Subcutaneous abdominal adipose tissue (tissue), 5 donors: ENCODE measurements at regions not wholly inside any gene's neighbourhood (a gene's known extent, or its start where the extent isn't known, plus 50 kb on each side); places are given as distances from the start of the nearest gene placed in this dataset.
"Not testable (repeated sequence)": the region's sequence is repeated elsewhere in the genome, so short reads cannot be mapped to it uniquely, and the experiment has no call there.

Experiments used
- H3K27ac ChIP-seq: one replicate; pipeline ENCODE4 v1.7.0; 2013; ENCODE audit warnings: low read depth, mild to moderate bottlenecking, inconsistent platforms, low read length, moderate library complexity
- H3K27me3 ChIP-seq, 5 donors: one replicate each; pipeline ENCODE4 v1.7.0; 2013; ENCODE audit warnings: low read length in 5 of 5, inconsistent platforms in 1 of 5; ENCODE audit not compliant: control insufficient read depth in 5 of 5, insufficient read depth in 4 of 5
- H3K36me3 ChIP-seq, 5 donors: one replicate each; pipeline ENCODE4 v1.7.0; 2013; ENCODE audit warnings: low read length in 5 of 5; ENCODE audit not compliant: control insufficient read depth in 5 of 5, insufficient read depth in 5 of 5
- H3K4me1 ChIP-seq, 5 donors: one replicate each; pipeline ENCODE4 v1.7.0; 2013; ENCODE audit warnings: low read length in 5 of 5, mild to moderate bottlenecking in 3 of 5, moderate library complexity in 1 of 5; ENCODE audit not compliant: control insufficient read depth in 5 of 5, insufficient read depth in 5 of 5
- H3K4me3 ChIP-seq, 5 donors: one replicate each; pipeline ENCODE4 v1.7.0; 2013; ENCODE audit warnings: low read length in 5 of 5, low read depth in 1 of 5
- H3K9ac ChIP-seq, 5 donors: one replicate each; pipeline ENCODE4 v1.7.0; 2013; ENCODE audit warnings: low read length in 5 of 5, mild to moderate bottlenecking in 4 of 5, moderate library complexity in 3 of 5
- H3K9me3 ChIP-seq, 5 donors: one replicate each; pipeline ENCODE4 v1.7.0; 2013; ENCODE audit warnings: low read length in 5 of 5; ENCODE audit not compliant: control insufficient read depth in 5 of 5
- donor health status: healthy.
- donor health status: healthy.
- donor health status: healthy.
- donor health status: healthy.
- donor health status: healthy.

DNA sequence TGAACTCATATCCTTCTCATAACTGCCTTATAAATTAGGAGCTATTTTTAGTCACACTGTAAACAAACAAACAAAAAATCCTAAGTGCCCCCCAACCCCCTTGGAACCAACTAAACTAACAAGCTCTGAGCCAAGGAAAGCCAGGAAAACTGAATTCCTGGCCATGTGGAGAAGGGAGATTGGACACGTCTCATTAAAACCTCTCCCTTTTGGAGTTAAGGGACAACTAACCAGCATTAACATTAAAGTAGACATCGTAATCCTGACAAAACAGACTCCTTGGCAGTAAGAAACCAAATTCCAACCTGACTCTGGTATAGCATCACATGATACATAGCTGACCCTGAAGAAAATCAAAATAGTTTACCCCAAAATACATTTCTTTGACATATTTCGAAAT is 937.1 kb upstream of the GRIA3 start:
- H3K9ac ChIP-seq: no peak overlapping the region
- H3K9me3 ChIP-seq: peaks cover 0 to 2% (median 0%) of the 10 kb centered on the region in 5 donors
- no peaks in the 10 kb centered on the region for H3K4me1 ChIP-seq
- no peak overlapping the region for H3K27ac ChIP-seq
- H3K27me3 ChIP-seq: no peaks in the 10 kb centered on the region
- no peaks in the 10 kb centered on the region for H3K36me3 ChIP-seq
- H3K4me3 ChIP-seq: no peak overlapping the region

DNA sequence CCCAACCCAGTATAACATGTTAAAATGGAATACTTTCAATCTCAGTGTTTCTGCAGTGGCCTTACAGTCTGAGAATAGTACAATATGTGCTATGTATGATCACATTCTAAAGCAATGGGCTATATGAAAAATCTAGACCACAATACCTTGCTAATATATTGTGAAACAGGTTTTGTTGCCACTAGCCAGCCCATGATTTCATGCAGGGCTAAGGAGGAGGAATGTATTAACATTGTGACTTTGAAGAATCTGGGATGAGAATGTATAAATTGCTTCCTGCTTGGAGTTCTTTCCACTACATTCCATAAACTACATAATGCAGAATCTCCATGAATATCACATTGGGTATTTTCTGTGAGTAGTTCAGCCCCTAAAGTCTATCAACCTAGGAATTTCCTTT is 935.4 kb upstream of the GRIA3 start:
- Histone ChIP-seq H3K27me3 (no peaks in the 10 kb centered on the region), H3K9me3 (no peaks in the 10 kb centered on the region), H3K4me3 (no peak overlapping the region), H3K9ac (no peak overlapping the region), H3K4me1 (no peaks in the 10 kb centered on the region), H3K27ac (no peak overlapping the region), H3K36me3 (no peaks in the 10 kb centered on the region)

DNA sequence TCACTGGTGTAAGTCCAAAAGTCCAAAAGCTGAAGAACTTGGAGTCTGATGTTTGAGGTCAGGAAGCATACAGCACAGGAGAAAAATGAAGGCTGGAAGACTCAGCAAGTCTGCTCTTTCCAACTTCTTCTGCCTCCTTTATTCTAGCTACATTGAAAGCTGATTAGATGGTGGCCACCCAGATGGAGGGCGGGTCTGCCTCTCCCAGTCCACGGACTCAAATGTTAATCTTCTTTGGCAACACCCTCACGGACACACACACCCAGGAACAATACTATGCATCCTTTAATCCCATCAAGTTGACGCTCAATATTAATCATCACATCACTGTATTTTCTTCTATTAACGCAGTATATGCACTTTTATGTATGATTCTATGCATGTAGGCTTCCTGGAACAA is 931.6 kb upstream of the GRIA3 start:
- Histone ChIP-seq H3K9ac (no peak overlapping the region), H3K9me3 (no peaks in the 10 kb centered on the region), H3K4me1 (no peaks in the 10 kb centered on the region), H3K27me3 (no peaks in the 10 kb centered on the region), H3K27ac (no peak overlapping the region), H3K4me3 (no peak overlapping the region), H3K36me3 (no peaks in the 10 kb centered on the region)

DNA sequence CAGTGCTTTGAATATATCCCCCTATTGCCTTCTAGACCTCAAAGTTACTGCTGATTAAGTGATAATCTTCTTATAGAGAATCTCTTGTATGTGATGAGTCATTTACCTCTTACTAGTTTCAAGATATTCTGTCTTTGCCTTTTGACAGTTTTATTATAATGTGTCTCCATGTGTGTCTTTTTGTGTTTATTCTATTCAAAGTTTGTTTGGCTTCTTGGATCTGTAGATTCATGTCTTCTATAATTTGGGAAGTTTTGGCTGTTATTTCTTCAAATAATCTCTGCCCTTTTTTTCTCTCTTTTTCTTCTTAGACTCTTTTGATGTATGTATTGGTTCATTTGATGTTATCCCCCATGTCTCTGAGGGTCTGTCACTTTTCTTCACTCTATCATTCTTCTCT is 915.7 kb upstream of the GRIA3 start:
- no peak overlapping the region for H3K27ac ChIP-seq
- no peaks in the 10 kb centered on the region for H3K4me1 ChIP-seq
- H3K4me3 ChIP-seq: no peak overlapping the region
- peaks cover 0 to 18% (median 4%) of the 10 kb centered on the region in 5 donors for H3K9me3 ChIP-seq
- no peaks in the 10 kb centered on the region for H3K27me3 ChIP-seq
- no peak overlapping the region for H3K9ac ChIP-seq
- H3K36me3 ChIP-seq: no peaks in the 10 kb centered on the region

DNA sequence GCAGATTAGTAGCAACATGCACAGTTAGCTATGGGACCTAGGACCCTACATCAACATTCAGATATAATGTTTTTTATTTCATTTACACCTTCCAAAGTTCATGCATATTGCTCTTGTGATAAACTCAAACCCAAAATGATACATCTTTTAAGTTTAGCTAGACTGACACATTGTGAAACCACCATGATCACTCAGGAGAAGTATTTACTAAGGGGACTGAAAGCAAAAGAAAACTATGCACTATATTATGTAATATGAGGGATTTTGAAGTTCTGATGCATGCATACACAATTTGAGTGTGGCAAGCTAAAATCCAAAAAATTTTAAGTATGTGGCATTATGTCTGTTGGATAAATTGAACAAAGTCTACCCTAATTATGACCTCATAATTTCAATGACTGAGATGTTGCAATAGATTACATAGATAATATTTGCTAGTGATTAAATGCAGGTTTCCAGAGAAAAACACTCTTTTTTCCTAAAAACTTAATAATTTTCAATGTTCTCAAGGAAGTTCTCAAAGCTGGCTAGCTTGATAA is 914.8 kb upstream of the GRIA3 start:
- no peaks in the 10 kb centered on the region for H3K36me3 ChIP-seq
- no peak overlapping the region for H3K27ac ChIP-seq
- H3K4me1 ChIP-seq: no peaks in the 10 kb centered on the region
- peaks cover 0 to 18% (median 4%) of the 10 kb centered on the region in 5 donors for H3K9me3 ChIP-seq
- H3K27me3 ChIP-seq: no peaks in the 10 kb centered on the region
- H3K4me3 ChIP-seq: no peak overlapping the region
- no peak overlapping the region for H3K9ac ChIP-seq

DNA sequence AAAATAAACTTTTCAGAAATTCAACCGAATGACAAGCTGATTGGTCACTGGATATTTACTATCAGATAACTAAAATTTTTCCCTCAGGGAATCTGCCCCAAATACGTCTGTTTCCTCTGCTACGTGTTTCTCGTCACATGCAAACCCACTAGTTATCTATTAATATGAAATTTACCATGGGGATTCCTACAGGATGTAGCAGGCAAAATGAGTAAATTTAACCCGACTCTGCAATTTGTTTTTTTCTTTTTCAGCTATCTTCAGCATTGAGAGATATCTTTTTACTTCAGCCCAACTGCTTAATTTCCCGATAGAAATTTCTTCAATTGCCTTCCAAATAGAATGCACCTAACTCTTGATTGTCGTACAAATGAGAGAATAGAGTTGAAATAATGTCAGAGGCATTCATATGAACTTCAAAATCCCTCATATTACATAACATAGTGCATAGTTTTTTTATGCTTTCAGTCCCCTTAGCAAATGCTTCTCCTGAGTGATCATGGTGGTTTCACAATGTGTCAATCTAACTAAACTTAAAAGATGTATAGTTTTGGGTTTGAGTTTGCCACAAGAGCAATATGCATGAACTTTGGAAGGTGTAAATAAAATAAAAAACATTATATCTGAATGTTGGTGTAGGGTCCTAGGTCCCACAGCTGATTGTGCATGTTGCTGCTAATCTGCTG is 913.1 kb upstream of the GRIA3 start:
- H3K9ac ChIP-seq: no peak overlapping the region
- H3K4me3 ChIP-seq: no peak overlapping the region
- no peaks in the 10 kb centered on the region for H3K4me1 ChIP-seq
- no peaks in the 10 kb centered on the region for H3K36me3 ChIP-seq
- no peaks in the 10 kb centered on the region for H3K27me3 ChIP-seq
- H3K27ac ChIP-seq: no peak overlapping the region
- H3K9me3 ChIP-seq: peaks cover 0 to 18% (median 4%) of the 10 kb centered on the region in 5 donors

DNA sequence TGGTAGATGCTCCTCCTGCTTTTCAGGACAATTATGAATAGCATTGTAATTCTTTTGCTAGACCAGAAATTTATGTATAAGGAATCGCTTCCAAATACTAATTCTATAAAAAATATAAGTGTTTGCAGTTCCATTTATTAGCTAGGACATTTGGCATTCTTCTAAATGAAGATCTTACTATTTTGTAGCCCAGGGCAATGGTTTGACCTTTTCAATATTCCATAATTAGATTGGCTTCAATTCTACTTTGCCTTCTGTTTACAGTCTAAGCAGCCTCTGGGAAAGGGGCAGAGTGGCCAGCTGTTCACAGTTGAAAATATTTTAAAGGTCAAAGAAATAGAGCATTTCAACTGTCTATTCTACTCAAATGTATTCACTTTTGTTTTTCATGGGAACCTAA is 912.1 kb upstream of the GRIA3 start:
- Histone ChIP-seq H3K27me3 (no peaks in the 10 kb centered on the region), H3K4me1 (no peaks in the 10 kb centered on the region), H3K9me3 (peaks cover 0 to 16% (median 4%) of the 10 kb centered on the region in 5 donors), H3K36me3 (no peaks in the 10 kb centered on the region), H3K4me3 (no peak overlapping the region), H3K27ac (no peak overlapping the region), H3K9ac (no peak overlapping the region)

DNA sequence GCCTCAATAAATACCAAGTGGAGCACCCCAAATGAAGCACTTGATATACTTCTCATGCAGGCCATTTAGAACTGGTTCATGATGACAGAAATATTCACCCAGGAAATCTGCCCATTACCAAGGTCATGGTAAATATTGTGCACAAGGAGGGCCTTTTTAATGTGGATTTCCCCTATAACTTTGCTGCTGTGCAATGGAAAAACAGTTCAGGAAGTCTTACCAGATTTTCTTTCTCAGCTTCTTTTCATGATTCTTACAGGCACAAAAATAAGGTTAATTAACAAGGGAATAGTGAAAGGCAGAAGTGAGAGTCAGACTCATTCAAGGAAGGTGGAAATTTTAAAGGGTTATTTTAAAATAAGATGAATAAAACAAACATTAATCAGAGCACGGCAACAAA is 904.3 kb upstream of the GRIA3 start:
- Histone ChIP-seq H3K36me3 (no peaks in the 10 kb centered on the region), H3K4me1 (no peaks in the 10 kb centered on the region)

DNA sequence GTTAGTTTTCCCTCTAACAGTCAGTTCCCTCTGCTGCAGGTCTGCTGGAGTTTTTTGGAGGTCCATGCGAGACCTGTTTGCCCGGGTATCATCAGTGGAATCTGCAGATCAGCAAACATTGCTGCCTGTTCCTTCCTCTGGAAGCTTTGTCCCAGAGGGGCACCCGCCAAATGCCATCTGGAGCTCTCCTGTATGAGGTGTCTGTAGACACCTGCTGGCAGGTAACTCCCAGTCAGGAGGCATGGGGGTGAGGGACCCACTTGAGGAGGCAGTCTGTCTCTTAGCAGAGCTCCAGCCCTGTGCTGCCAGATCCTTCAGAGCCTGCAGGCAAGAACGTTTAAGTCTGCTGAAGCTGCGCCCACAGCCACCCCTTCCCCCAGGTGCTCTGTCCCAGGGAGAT is 884.3 kb upstream of the GRIA3 start:
- not testable (repeated sequence) for H3K9ac ChIP-seq, H3K36me3 ChIP-seq, H3K9me3 ChIP-seq, H3K4me3 ChIP-seq, H3K27ac ChIP-seq, H3K27me3 ChIP-seq, H3K4me1 ChIP-seq

More for the DNA sequence above, 904.3 kb upstream of the GRIA3 start:
- Histone ChIP-seq H3K9me3 (no peaks in the 10 kb centered on the region), H3K27ac (no peak overlapping the region), H3K4me3 (no peak overlapping the region), H3K27me3 (peaks cover 0 to 2% (median 0%) of the 10 kb centered on the region in 5 donors), H3K9ac (no peak overlapping the region)

DNA sequence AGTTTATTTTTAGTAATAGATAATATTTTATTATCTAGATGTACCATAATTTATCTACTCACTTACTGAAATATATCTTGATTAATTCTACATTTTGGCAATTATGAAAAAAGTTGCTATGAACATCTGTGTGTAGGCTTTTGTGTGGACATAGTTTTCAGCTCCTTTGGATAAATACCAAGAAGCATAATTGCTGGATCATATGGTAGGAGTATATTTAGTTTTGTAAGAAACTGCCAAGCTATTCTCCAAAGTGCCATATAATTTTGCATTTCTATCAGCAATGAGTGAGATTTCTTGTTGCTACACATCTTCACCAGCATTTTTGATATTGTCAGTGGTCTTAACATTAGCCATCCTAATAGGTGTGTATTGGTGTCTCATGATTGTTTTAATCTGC is 882.6 kb upstream of the GRIA3 start:
- no peak overlapping the region for H3K4me3 ChIP-seq
- H3K27ac ChIP-seq: no peak overlapping the region
- H3K9me3 ChIP-seq: no peaks in the 10 kb centered on the region
- H3K27me3 ChIP-seq: no peaks in the 10 kb centered on the region
- H3K9ac ChIP-seq: no peak overlapping the region
- H3K36me3 ChIP-seq: no peaks in the 10 kb centered on the region
- H3K4me1 ChIP-seq: no peaks in the 10 kb centered on the region
